Sigmoid colon (tissue), 4 donors: ENCODE measurements at regions not wholly inside any gene's neighbourhood (a gene's known extent, or its start where the extent isn't known, plus 50 kb on each side); places are given as distances from the start of the nearest gene placed in this dataset.

Experiments
- CTCF ChIP-seq, 4 experiments: fragments of 450-650 bp in 3 of 4; fragments of 200-600 bp in 1 of 4; IDR thresholded peaks; one replicate each; pipeline ENCODE4 v1.5.1; 2016 to 2019; ENCODE audit warnings: antibody characterized with exemption in 4 of 4, mild to moderate bottlenecking in 3 of 4, moderate library complexity in 2 of 4
- POLR2AphosphoS5 ChIP-seq, 4 donors: sonication (generic); formaldehyde crosslinking; IDR thresholded peaks; one replicate each; pipeline ENCODE4 v1.6.1; 2017; ENCODE audit warnings: antibody characterized with exemption in 4 of 4

GRCh38 chr5:162699361-162699760 lies 631.8 kb downstream of the GABRG2 start:
- TF ChIP-seq POLR2AphosphoS5 (IDR thresholded peaks at IDR 0.05) = no peak
- TF ChIP-seq CTCF (IDR thresholded peaks at IDR 0.05) = no peak
